ENCODE measurements at regions not wholly inside any gene's neighbourhood (a gene's known extent, or its start where the extent isn't known, plus 50 kb on each side); places are given as distances from the start of the nearest gene placed in this dataset.
"Not testable (repeated sequence)": the region's sequence is repeated elsewhere in the genome, so short reads cannot be mapped to it uniquely, and the experiment has no call there.

DNA sequence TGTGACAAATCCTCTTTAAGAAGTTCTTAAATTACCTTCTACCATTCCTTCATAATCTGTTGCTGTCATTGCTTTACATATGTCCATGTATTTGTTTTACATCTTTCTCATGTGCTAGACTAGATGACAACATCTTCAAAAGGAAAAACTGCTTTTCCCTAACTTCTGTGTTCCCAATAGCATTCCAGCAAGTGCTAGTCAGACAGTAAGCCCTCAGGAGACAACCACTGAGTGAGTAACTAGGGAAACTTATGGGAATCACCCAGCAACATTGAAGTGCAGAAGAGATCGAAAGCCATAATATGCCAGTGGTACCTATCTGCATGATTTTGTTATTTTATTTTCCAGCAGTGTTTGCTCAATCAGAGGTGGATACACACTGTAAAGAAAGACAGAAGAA is 889.7 kb upstream of the API5 start:
- no peak overlapping the region for H3K9ac ChIP-seq (ENCODE audit: low read length)
- H2AFZ ChIP-seq (ENCODE audit: low read depth, low read length): no peak overlapping the region
- no peaks in the 10 kb centered on the region for H3K9me3 ChIP-seq (ENCODE audit: insufficient read depth, low read length)
- H3K27me3 ChIP-seq (ENCODE audit: low read depth, low read length): no peaks in the 10 kb centered on the region
- no peaks in the 10 kb centered on the region for H3K36me3 ChIP-seq (replicated peaks; ENCODE audit: low read depth, low read length)
- H4K20me1 ChIP-seq (ENCODE audit: insufficient read depth, low read length): no peaks in the 10 kb centered on the region
- no peak overlapping the region for H3K4me2 ChIP-seq (ENCODE audit: low read length)
- no peaks in the 10 kb centered on the region for H3K79me2 ChIP-seq (ENCODE audit: low read length)
- H3K4me1 ChIP-seq (ENCODE audit: low read length): peaks cover 4% of the 10 kb centered on the region; the same call in 1 of the 2 replicates
- no peak for TF ChIP-seq EZH2phosphoT487 (IDR thresholded peaks at IDR 0.05; ENCODE audit: low read depth)
- TF ChIP-seq CTCF (IDR thresholded peaks at IDR 0.05; ENCODE audit: low read depth, low read length): no peak
- H3K4me3 ChIP-seq (ENCODE audit: low read length): no peak overlapping the region
- H3K27ac ChIP-seq (ENCODE audit: low read length): no peak overlapping the region

DNA sequence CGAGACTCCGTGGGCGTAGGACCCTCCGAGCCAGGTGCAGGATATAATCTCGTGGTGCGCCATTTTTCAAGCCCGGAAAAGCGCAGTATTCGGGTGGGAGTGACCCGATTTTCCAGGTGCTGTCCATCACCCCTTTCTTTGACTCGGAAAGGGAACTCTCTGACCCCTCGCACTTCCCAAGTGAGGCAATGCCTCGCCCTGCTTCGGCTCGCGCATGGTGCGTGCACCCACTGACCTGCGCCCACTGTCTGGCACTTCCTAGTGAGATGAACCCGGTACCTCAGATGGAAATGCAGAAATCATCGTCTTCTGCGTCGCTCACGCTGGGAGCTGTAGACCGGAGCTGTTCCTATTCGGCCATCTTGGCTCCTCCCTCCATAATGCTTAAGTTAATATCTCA is 876.9 kb upstream of the API5 start:
- H3K9me3 ChIP-seq (ENCODE audit: insufficient read depth, low read length); H3K27me3 ChIP-seq (ENCODE audit: low read depth, low read length); H4K20me1 ChIP-seq (ENCODE audit: insufficient read depth, low read length); H3K9ac ChIP-seq (ENCODE audit: low read length); H3K4me1 ChIP-seq (ENCODE audit: low read length); H3K4me3 ChIP-seq (ENCODE audit: low read length); H3K27ac ChIP-seq (ENCODE audit: low read length); H3K79me2 ChIP-seq (ENCODE audit: low read length); H3K4me2 ChIP-seq (ENCODE audit: low read length); H3K36me3 ChIP-seq (replicated peaks; ENCODE audit: low read depth, low read length); H2AFZ ChIP-seq (ENCODE audit: low read depth, low read length): not testable (repeated sequence)

- TF ChIP-seq EZH2phosphoT487 (IDR thresholded peaks at IDR 0.05; ENCODE audit: low read depth) (no peak), CTCF (IDR thresholded peaks at IDR 0.05; ENCODE audit: low read depth, low read length) (no peak)
- no peak overlapping the region for H3K27ac ChIP-seq (ENCODE audit: low read length)
These were observed 867.4 kb upstream of the API5 start for GRCh38 chr11:42444406-42444805.

DNA sequence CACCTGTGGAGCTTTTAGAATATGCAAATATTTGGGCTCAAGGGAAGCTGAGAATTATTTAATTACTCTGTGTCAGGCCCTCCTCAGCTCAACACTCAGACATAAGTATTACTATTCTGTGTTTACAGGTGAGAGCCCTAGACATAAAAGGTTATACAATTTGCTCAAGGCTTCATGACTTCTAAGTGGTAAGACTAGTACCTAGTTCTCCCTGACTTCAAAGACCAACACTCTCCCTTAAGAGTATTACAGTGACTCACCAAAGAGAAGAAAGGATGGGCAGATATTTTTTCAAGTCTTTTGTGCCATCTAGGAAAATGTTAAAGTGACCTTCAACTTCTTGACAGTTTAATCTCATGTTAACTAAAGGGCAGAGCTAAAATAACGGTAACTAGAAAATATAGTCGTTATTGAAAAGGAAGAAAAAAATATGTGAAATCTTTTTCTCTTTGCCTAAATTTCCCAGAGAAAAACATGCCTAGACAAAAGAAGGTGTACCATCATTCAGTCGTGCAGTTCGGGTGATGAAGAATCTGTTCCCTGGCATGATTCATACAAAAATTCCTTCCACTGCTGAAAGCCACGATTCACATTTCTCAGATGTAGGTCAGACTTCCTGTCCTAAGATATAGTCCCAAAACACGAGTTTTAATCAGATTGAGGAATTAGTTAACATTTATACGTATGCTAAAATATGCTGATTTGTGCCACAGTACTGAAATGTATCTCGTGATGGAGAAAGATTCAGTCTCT is 849.1 kb upstream of the API5 start:
- no peak overlapping the region for H3K9ac ChIP-seq (ENCODE audit: low read length)
- H3K4me2 ChIP-seq (ENCODE audit: low read length): peak overlapping the region; percentile 42
- H3K27me3 ChIP-seq (ENCODE audit: low read depth, low read length): no peaks in the 10 kb centered on the region
- no peaks in the 10 kb centered on the region for H4K20me1 ChIP-seq (ENCODE audit: insufficient read depth, low read length)
- H3K4me1 ChIP-seq (ENCODE audit: low read length): peaks cover 39% of the 10 kb centered on the region
- no peaks in the 10 kb centered on the region for H3K36me3 ChIP-seq (replicated peaks; ENCODE audit: low read depth, low read length)
- no peaks in the 10 kb centered on the region for H3K79me2 ChIP-seq (ENCODE audit: low read length)
- no peak overlapping the region for H2AFZ ChIP-seq (ENCODE audit: low read depth, low read length)
- TF ChIP-seq CTCF (IDR thresholded peaks at IDR 0.05; ENCODE audit: low read depth, low read length) (no peak), EZH2phosphoT487 (IDR thresholded peaks at IDR 0.05; ENCODE audit: low read depth) (no peak)
- no peak overlapping the region for H3K27ac ChIP-seq (ENCODE audit: low read length)
- no peak overlapping the region for H3K4me3 ChIP-seq (ENCODE audit: low read length)
- no peaks in the 10 kb centered on the region for H3K9me3 ChIP-seq (ENCODE audit: insufficient read depth, low read length)

More at GRCh38 chr11:42444406-42444805, 867.4 kb upstream of the API5 start:
- H3K9ac ChIP-seq (ENCODE audit: low read length): no peak overlapping the region
- H3K27me3 ChIP-seq (ENCODE audit: low read depth, low read length): no peaks in the 10 kb centered on the region
- no peaks in the 10 kb centered on the region for H3K36me3 ChIP-seq (replicated peaks; ENCODE audit: low read depth, low read length)
- H4K20me1 ChIP-seq (ENCODE audit: insufficient read depth, low read length): no peaks in the 10 kb centered on the region
- no peaks in the 10 kb centered on the region for H3K4me1 ChIP-seq (ENCODE audit: low read length)
- no peak overlapping the region for H3K4me2 ChIP-seq (ENCODE audit: low read length)
- H3K4me3 ChIP-seq (ENCODE audit: low read length): no peak overlapping the region
- peaks cover 7% of the 10 kb centered on the region; the same call in 1 of the 2 replicates for H3K9me3 ChIP-seq (ENCODE audit: insufficient read depth, low read length)
- no peaks in the 10 kb centered on the region for H3K79me2 ChIP-seq (ENCODE audit: low read length)
- H2AFZ ChIP-seq (ENCODE audit: low read depth, low read length): no peak overlapping the region

Measured in OCI-LY3 (cell line).